GM12872 (cell line): ENCODE measurements at regions not wholly inside any gene's neighbourhood (a gene's known extent, or its start where the extent isn't known, plus 50 kb on each side); places are given as distances from the start of the nearest gene placed in this dataset.

Experiments
- TF ChIP-seq, protein P1 (sequence below): IDR thresholded peaks from 3 replicates; pipeline ENCODE4 v1.5.1; 2011; ENCODE audit warnings: low read depth, mild to moderate bottlenecking, low read length, moderate library complexity; ENCODE audit not compliant: insufficient read depth

DNA sequence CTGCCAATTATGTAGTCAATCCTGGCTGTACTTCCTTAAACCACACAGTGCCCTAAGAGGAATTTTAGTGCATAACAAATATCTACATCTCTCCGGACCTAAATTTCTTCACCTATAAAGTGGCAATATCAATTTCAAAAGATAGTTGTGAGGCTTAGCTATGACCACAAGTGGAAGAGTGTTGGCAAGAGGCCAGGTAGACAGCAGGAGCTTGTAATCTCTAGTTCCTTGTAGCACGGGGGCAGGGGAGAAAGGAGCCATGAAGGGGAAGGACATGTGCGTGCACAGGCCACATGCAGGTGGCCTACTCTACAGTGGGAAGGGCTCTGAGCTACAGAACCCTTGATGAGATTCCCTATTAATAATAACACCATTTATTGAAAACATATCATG, 269.7 kb downstream of the ABHD5 start:
- TF ChIP-seq, protein P1, sequence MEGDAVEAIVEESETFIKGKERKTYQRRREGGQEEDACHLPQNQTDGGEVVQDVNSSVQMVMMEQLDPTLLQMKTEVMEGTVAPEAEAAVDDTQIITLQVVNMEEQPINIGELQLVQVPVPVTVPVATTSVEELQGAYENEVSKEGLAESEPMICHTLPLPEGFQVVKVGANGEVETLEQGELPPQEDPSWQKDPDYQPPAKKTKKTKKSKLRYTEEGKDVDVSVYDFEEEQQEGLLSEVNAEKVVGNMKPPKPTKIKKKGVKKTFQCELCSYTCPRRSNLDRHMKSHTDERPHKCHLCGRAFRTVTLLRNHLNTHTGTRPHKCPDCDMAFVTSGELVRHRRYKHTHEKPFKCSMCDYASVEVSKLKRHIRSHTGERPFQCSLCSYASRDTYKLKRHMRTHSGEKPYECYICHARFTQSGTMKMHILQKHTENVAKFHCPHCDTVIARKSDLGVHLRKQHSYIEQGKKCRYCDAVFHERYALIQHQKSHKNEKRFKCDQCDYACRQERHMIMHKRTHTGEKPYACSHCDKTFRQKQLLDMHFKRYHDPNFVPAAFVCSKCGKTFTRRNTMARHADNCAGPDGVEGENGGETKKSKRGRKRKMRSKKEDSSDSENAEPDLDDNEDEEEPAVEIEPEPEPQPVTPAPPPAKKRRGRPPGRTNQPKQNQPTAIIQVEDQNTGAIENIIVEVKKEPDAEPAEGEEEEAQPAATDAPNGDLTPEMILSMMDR, result no peak

DNA sequence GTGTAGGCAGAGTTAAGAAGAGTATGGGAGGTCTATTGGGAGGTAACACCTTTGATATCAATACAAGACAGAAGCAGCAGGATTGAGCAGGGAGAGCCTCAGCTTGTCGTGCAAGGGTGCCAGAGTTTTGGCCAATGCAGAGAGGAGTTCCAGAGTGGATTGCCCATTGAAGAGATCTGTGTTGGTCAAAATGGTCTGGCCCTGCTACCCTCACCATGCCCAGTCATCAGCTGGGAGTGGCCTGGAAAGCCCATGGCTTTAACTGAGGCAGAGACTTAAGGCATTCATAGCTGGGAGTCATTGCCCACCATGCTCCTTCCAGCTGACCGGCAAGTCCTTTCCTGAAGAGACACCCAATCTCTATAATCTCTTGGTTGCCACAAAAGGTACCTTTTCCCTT, 271.3 kb downstream of the ABHD5 start:
- TF ChIP-seq, protein P1, result no peak

DNA sequence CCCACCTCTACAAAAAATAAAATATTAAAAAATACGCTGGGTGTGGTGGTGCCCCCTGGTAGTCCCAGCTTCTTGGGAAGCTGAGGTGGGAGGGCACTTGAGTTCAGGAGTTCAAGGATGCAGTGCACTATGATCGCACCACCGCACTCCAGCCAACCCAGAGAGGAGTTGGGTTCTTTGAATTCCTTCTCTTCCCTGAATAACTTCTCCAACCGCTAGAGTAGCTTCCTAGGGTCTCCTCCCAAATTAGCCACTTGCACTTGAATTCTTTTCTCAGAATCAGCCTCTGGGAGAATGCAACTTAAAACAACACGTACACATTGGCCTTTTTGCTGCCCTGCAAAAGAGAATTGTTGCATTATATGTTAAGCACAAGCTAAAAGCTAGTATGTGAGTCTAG, 272.5 kb downstream of the ABHD5 start:
- TF ChIP-seq, protein P1, result no peak

DNA sequence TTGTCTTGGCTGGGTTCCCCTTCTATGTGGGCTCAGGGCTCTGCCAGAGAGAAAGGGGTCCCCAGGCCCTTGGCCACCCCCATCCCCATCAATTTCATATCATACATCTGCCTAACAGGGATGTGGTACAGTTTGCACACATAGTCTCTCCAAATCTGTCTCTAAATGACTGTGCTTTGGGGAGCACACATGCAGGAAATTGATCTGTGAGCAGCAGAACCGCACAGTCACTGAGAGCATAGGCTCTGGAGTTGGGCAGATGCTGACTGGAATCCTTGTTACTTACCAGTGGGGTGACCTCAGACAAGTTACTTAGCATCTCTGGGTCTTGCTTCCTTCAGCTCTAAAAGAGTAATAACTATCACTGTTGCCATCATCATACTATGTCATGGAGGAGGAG, 273.9 kb downstream of the ABHD5 start:
- TF ChIP-seq, protein P1, result no peak

DNA sequence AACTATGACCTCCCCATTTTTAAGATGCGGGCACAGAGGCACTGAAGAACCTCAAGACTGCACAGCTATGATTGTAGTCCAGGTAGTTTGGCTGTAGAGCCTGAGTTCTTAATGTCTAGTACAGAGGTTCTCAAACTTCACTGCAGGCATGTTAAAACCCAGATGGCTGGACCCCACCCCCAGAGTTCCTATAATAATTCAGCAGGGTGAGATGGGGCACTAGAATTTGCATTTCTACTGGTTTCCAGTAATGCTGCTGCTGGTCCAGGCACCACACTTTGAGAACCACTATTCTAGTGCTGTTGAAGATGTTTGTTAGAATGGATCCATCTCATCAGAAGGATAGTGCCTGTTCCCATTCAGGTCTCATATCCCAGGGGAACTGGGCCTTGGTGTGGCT, 274.9 kb downstream of the ABHD5 start:
- TF ChIP-seq, protein P1, result no peak

DNA sequence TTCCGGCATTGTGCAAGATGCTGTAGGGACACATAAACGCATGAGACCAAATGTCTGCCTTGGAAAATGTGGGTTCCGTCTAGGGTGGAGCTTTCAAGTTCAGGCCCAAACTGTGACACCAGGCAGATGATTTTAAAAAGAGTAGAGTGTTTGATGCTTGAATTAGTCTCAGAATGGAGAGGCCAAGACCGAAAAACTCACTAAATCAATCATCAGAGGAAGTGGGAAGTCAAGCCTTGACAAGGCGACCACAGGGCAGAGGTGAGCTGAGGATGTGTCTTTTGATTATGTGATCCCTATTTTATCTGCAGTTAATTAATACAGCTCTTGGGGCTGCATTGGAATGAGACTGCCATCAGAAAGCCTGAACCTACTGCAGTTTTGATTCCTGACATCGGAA, 275.4 kb downstream of the ABHD5 start:
- TF ChIP-seq, protein P1, result no peak

DNA sequence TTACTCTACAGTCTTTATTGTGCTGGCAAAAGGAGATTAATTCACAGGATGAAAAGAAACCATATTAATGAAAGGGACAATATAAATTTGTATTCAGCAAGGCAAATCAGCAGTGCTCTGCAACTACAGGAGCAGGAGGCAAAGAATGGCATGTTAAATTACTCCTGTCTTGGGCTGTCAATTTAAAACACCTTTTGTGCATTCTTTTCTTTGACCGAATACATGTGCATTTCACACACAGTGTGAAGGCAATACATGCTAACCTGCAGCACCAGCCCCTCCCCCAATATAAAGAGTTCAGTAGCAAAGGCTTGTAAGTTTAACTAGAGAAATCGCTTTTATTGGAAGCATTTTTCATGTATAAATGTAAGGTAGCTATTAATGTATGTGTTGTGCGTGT, 275.2 kb upstream of the TOPAZ1 start:
- TF ChIP-seq, protein P1, result no peak

DNA sequence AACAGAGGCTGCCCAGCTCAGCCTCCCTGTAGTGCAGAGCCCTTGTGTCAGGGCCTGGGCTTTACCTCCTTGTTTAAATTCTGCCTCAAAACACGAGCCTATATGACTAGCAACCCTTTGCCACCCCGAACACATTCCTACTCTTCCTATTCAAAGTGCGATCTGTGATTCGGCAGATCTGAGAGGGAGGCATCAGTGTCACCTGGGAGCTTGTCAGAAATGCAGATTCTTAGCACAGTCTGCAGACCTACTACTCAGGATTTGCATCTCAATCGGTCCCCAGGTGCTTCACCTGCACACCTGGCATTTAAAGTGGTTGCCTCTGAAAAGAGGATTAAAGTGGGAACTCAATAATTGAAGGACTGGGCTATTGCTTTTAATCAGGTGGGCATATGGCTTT, 273.2 kb upstream of the TOPAZ1 start:
- TF ChIP-seq, protein P1, result no peak
